ENCODE measurements at regions not wholly inside any gene's neighbourhood (a gene's known extent, or its start where the extent isn't known, plus 50 kb on each side); places are given as distances from the start of the nearest gene placed in this dataset.

GRCh38 chr3:128550113-128550440 lies 57.1 kb upstream of the GATA2 start:
- H3K36me3 ChIP-seq (ENCODE audit: low read depth): no peaks in the 10 kb centered on the region
- H3K27me3 ChIP-seq (ENCODE audit: insufficient read depth, poor library complexity, severe bottlenecking): no peaks in the 10 kb centered on the region
- no peak for TF ChIP-seq CTCF (IDR thresholded peaks at IDR 0.05; ENCODE audit: poor library complexity, severe bottlenecking)
- H3K9me3 ChIP-seq (ENCODE audit: severe bottlenecking): no peaks in the 10 kb centered on the region
- H3K27ac ChIP-seq (ENCODE audit: poor library complexity, severe bottlenecking): peak overlapping the region; percentile 59
- DNase-seq (ENCODE audit: low spot score) (no peak), ATAC-seq (ENCODE audit: low read depth) (no peak)
- H3K4me1 ChIP-seq (ENCODE audit: insufficient read depth, poor library complexity, severe bottlenecking): peaks cover 17% of the 10 kb centered on the region
- no peak overlapping the region for H3K4me3 ChIP-seq (ENCODE audit: severe bottlenecking)

DNA sequence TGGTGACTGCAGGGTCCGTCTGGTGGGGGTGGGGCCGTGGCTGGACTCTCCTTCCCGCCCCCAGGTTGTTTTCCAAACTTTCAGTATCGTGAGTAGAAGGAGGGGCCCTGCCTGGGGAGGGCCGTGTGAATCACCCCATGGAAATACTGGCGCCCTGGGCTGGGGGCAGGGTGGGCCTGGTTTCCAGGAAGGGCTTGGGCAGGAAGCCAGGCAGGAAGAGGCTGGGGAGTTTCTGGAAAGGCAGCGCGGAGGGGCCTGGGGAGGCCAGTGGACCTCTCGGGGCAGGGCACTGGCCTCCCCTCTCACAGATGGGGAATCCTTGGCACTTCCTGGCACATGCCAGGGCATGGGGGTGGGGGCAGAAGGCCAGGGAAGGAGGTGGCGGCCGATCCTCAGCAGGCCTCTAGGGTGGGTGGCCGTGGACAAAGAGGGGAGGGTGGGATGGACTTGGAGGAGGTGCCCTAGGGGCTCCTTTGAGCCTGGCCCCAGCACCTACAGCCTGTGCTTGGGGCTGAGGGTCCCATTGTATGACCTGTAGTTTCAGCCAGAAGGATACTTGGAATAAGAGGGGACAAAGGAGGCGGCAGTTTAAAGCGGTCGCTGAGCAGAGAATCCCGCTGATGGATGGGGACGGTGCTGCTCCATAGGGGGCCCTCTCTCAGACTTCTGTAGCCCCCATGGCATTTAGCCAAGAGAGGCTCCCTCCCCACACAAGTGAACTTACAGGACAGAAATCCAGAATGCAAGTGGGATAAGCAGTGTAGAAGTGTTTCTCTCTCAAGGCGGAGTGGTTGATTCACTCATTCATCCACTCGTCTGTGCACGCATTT lies 56.5 kb upstream of the GATA2 start:
- no peaks in the 10 kb centered on the region for H3K36me3 ChIP-seq (ENCODE audit: low read depth)
- H3K4me1 ChIP-seq (ENCODE audit: insufficient read depth, poor library complexity, severe bottlenecking): peaks cover 17% of the 10 kb centered on the region
- TF ChIP-seq CTCF (IDR thresholded peaks at IDR 0.05; ENCODE audit: poor library complexity, severe bottlenecking): no peak
- peak; percentile 80 for DNase-seq (ENCODE audit: low spot score)
- H3K9me3 ChIP-seq (ENCODE audit: severe bottlenecking): no peaks in the 10 kb centered on the region
- no peaks in the 10 kb centered on the region for H3K27me3 ChIP-seq (ENCODE audit: insufficient read depth, poor library complexity, severe bottlenecking)
- ATAC-seq (ENCODE audit: low read depth): peak; percentile 72
- H3K4me3 ChIP-seq (ENCODE audit: severe bottlenecking): no peak overlapping the region
- H3K27ac ChIP-seq (ENCODE audit: poor library complexity, severe bottlenecking): peak overlapping the region; percentile 59

DNA sequence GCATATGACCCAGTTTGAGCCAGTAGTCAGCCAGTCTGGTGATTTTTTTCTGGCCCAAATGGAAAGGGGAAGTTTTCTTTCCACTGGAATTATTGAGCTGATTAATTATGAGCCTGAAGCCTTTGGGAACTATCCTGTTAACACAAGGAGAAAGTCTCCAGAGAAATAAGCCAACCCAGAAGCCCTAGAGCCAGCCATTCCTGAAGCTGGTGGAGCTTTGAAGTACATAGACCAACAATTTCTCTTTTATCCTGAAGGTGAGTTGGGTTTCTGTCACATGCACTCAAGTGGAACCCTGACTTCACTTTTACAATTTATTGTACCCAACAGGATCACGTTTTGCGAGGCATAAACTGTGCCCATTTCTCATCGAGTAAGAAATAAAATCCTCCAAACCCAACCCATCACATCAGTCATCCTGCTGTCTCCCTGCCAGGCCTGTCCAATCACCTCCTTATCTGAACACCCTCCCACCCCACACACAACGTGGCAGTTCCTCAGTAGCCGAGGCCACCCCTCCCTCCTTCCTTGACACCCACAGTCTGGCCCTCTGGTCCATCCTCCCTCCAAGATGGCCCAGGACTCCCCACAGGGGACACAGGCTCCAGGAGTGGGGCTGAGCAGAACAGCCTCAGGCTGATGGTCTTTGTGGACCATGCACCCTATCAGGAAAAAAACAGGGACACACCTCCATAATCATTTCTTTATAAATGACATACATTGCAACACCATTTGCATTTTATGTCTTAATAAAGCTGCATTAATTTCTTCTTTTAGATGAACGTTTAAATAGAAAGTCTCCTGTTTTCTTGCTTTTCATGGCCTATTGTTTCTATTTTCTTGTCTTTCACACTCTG lies 55.7 kb upstream of the GATA2 start:
- ATAC-seq (ENCODE audit: low read depth) (no peak), DNase-seq (ENCODE audit: low spot score) (no peak)
- Histone ChIP-seq H3K27me3 (ENCODE audit: insufficient read depth, poor library complexity, severe bottlenecking) (no peaks in the 10 kb centered on the region), H3K36me3 (ENCODE audit: low read depth) (no peaks in the 10 kb centered on the region), H3K4me3 (ENCODE audit: severe bottlenecking) (no peak overlapping the region), H3K4me1 (ENCODE audit: insufficient read depth, poor library complexity, severe bottlenecking) (peaks cover 17% of the 10 kb centered on the region), H3K27ac (ENCODE audit: poor library complexity, severe bottlenecking) (peak overlapping the region; percentile 59), H3K9me3 (ENCODE audit: severe bottlenecking) (peaks cover 2% of the 10 kb centered on the region)
- no peak for TF ChIP-seq CTCF (IDR thresholded peaks at IDR 0.05; ENCODE audit: poor library complexity, severe bottlenecking)

DNA sequence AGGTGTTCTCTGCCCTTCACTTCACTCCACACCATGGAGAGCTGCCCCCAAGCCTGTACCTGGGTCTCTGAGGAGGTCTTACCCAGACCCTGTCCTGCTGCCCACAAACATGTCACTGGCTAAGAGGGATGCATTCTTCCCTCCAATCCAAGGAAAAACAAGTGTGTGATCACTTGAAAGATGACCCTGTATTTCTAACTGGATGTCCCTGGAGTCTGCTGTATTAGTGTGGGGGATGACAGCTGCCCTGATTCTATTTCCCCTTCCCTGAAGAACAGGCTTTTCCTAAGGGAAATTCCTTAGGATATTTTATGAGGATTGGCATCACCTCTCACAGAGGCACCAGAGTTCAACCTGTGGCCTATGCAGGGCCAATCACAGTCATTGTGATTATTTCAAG lies 55.0 kb upstream of the GATA2 start:
- DNase-seq (ENCODE audit: low spot score): no peak
- Histone ChIP-seq H3K27me3 (ENCODE audit: insufficient read depth, poor library complexity, severe bottlenecking) (no peaks in the 10 kb centered on the region), H3K4me3 (ENCODE audit: severe bottlenecking) (no peak overlapping the region), H3K4me1 (ENCODE audit: insufficient read depth, poor library complexity, severe bottlenecking) (peaks cover 17% of the 10 kb centered on the region), H3K9me3 (ENCODE audit: severe bottlenecking) (peaks cover 5% of the 10 kb centered on the region), H3K27ac (ENCODE audit: poor library complexity, severe bottlenecking) (peak overlapping the region; percentile 59), H3K36me3 (ENCODE audit: low read depth) (no peaks in the 10 kb centered on the region)
- TF ChIP-seq CTCF (IDR thresholded peaks at IDR 0.05; ENCODE audit: poor library complexity, severe bottlenecking): no peak
- no peak for ATAC-seq (ENCODE audit: low read depth)
